Panc1 (cell line): ENCODE measurements at regions not wholly inside any gene's neighbourhood (a gene's known extent, or its start where the extent isn't known, plus 50 kb on each side); places are given as distances from the start of the nearest gene placed in this dataset.

Experiments used
- CTCF ChIP-seq: fragments of 450-650 bp; IDR thresholded peaks from 2 replicates; pipeline ENCODE4 v1.5.1; 2017; ENCODE audit warnings: mild to moderate bottlenecking
- POLR2AphosphoS5 ChIP-seq: IDR thresholded peaks from 2 replicates; pipeline ENCODE4 v1.6.1; 2012; ENCODE audit warnings: mild to moderate bottlenecking, low read depth, low read length, moderate library complexity
- REST ChIP-seq, 2 experiments: IDR thresholded peaks; 2 replicates each; pipeline ENCODE4 v1.6.1; 2011 to 2012; ENCODE audit warnings: low read depth in 2 of 2, control low read depth in 1 of 2, low read length in 1 of 2, mild to moderate bottlenecking in 1 of 2, moderate library complexity in 1 of 2; ENCODE audit not compliant: insufficient read depth in 1 of 2
- SIN3A ChIP-seq: IDR thresholded peaks from 2 replicates; pipeline ENCODE4 v1.6.1; 2012; ENCODE audit warnings: low read depth, mild to moderate bottlenecking, low read length, moderate library complexity, borderline replicate concordance; ENCODE audit not compliant: insufficient read depth
- TCF7L2 ChIP-seq: IDR thresholded peaks from 2 replicates; pipeline ENCODE4 v1.6.1; 2011; ENCODE audit warnings: mild to moderate bottlenecking, low read depth, low read length, inconsistent platforms

- TF ChIP-seq CTCF (no peak), REST (IDR thresholded peaks at IDR 0.05; ENCODE audit: insufficient read depth in 1 of 2, low read depth in 2 of 2, low read length in 1 of 2) (no peak), POLR2AphosphoS5 (no peak), SIN3A (no peak), TCF7L2 (no peak)
Measured at GRCh38 chr7:113793171-113793570, 125.6 kb downstream of the PPP1R3A start.
